ENCODE measurements at regions not wholly inside any gene's neighbourhood (a gene's known extent, or its start where the extent isn't known, plus 50 kb on each side); places are given as distances from the start of the nearest gene placed in this dataset.

DNA sequence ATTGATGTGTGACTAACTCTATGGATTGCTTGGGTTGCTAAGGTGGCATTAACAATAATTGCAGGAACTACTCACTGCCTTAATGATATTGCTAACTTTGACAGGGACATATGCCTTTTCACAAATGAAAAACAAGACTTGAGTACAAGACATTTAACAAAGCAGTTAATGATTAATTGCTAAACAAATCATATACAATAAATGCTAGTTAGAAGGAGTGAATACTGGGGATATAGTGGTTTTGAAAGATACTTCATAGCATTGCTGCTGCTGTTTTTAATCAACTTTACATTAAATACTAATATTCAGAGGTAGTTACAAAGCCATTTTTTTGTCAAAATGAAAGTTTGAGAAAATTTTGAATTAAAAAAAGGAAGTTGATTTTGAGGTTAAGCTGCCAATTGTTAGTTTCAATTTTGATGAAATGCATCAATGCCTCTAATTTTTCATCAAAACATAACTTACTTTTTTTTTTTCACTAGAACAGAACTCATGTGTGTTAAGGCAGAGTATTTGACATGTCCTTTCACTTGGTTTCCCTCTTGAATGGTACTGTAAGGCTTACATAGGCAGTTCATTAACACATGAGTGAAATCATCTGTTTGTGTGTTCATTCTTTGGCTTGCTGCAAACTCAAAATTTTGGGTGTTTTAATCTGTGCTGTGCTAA, 106.2 kb upstream of the SEMA3D start:
- no peaks in the 10 kb centered on the region for H3K9me3 ChIP-seq
- intact Hi-C loops (cut with DNase I; ENCODE audit: low total_unique reads) = no loop called here
- H3K27ac ChIP-seq = no peak overlapping the region
- TF ChIP-seq, protein P1, sequence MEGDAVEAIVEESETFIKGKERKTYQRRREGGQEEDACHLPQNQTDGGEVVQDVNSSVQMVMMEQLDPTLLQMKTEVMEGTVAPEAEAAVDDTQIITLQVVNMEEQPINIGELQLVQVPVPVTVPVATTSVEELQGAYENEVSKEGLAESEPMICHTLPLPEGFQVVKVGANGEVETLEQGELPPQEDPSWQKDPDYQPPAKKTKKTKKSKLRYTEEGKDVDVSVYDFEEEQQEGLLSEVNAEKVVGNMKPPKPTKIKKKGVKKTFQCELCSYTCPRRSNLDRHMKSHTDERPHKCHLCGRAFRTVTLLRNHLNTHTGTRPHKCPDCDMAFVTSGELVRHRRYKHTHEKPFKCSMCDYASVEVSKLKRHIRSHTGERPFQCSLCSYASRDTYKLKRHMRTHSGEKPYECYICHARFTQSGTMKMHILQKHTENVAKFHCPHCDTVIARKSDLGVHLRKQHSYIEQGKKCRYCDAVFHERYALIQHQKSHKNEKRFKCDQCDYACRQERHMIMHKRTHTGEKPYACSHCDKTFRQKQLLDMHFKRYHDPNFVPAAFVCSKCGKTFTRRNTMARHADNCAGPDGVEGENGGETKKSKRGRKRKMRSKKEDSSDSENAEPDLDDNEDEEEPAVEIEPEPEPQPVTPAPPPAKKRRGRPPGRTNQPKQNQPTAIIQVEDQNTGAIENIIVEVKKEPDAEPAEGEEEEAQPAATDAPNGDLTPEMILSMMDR (IDR thresholded peaks at IDR 0.05) = no peak
- TF ChIP-seq POLR2A (IDR thresholded peaks at IDR 0.05) (no peak), POLR2AphosphoS5 (IDR thresholded peaks at IDR 0.05) (no peak), EP300 (IDR thresholded peaks at IDR 0.05) (no peak)
- H3K27me3 ChIP-seq = no peaks in the 10 kb centered on the region
- H3K4me1 ChIP-seq = no peaks in the 10 kb centered on the region
- no peaks in the 10 kb centered on the region for H3K36me3 ChIP-seq
- peak in 1 of 2 donors; percentile 19 for DNase-seq
- H3K4me3 ChIP-seq = no peak overlapping the region

DNA sequence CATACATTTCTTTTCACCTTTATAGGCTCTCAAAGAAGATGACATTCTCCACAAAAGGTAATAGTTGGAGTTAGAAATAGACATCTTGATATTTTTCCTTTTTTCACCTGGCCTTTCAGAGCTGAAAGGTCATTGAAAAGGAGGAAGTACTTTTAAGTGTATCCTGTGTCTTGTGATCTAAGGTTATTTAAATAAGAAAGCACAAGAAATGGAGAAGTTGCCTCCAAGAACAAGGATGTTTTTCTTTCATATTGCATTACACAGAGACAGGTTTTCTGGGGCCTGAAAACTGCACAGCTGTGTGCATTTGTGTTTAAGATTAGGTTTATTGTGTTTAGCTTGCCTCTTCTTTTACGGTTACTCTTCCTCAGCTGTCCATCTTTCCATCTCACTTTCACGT, 103.4 kb upstream of the SEMA3D start:
- Histone ChIP-seq H3K4me3 (no peak overlapping the region), H3K4me1 (no peaks in the 10 kb centered on the region), H3K27me3 (no peaks in the 10 kb centered on the region), H3K9me3 (no peaks in the 10 kb centered on the region), H3K36me3 (no peaks in the 10 kb centered on the region), H3K27ac (no peak overlapping the region)
- WGBS, 5 donors = 78 to 88% (median 86%) methylated on average over 2 of the region's 2 CpGs
- no peak for DNase-seq
- TF ChIP-seq EP300 (IDR thresholded peaks at IDR 0.05) = no peak
- TF ChIP-seq, protein P1 (IDR thresholded peaks at IDR 0.05) = no peak
- no peak for TF ChIP-seq POLR2AphosphoS5 (IDR thresholded peaks at IDR 0.05)
- TF ChIP-seq POLR2A (IDR thresholded peaks at IDR 0.05) = no peak
- intact Hi-C loops (cut with DNase I; ENCODE audit: low total_unique reads) = no loop called here

GRCh38 chr7:85289279-85289678, 102.4 kb upstream of the SEMA3D start:
- no peaks in the 10 kb centered on the region for H3K4me1 ChIP-seq
- 46 to 66% (median 58%) methylated on average over 4 of the region's 4 CpGs for WGBS, 5 donors
- TF ChIP-seq POLR2AphosphoS5 (IDR thresholded peaks at IDR 0.05) (no peak), POLR2A (IDR thresholded peaks at IDR 0.05) (no peak), EP300 (IDR thresholded peaks at IDR 0.05) (no peak)
- TF ChIP-seq, protein P1 (IDR thresholded peaks at IDR 0.05) = no peak

GRCh38 chr7:85287106-85287825, 100.4 kb upstream of the SEMA3D start:
- WGBS, 5 donors = 68 to 82% (median 76%) methylated on average over 4 of the region's 4 CpGs
- no peak overlapping the region for H3K4me3 ChIP-seq
- H3K36me3 ChIP-seq = no peaks in the 10 kb centered on the region
- TF ChIP-seq EP300 (IDR thresholded peaks at IDR 0.05) (no peak), POLR2AphosphoS5 (IDR thresholded peaks at IDR 0.05) (no peak), POLR2A (IDR thresholded peaks at IDR 0.05) (no peak)
- TF ChIP-seq, protein P1 (IDR thresholded peaks at IDR 0.05) = no peak
- DNase-seq = peak in 1 of 2 donors; percentile 14
- no peaks in the 10 kb centered on the region for H3K27me3 ChIP-seq
- H3K27ac ChIP-seq = no peak overlapping the region
- H3K4me1 ChIP-seq = no peaks in the 10 kb centered on the region
- intact Hi-C loops (cut with DNase I; ENCODE audit: low total_unique reads) = no loop called here
- H3K9me3 ChIP-seq = no peaks in the 10 kb centered on the region

More at GRCh38 chr7:85289279-85289678, 102.4 kb upstream of the SEMA3D start:
- intact Hi-C loops (cut with DNase I; ENCODE audit: low total_unique reads) = no loop called here
- H3K9me3 ChIP-seq = no peaks in the 10 kb centered on the region
- no peak for DNase-seq
- H3K36me3 ChIP-seq = no peaks in the 10 kb centered on the region
- no peak overlapping the region for H3K4me3 ChIP-seq
- no peak overlapping the region for H3K27ac ChIP-seq
- H3K27me3 ChIP-seq = no peaks in the 10 kb centered on the region
